ENCODE measurements at regions not wholly inside any gene's neighbourhood (a gene's known extent, or its start where the extent isn't known, plus 50 kb on each side); places are given as distances from the start of the nearest gene placed in this dataset.

- TF ChIP-seq, protein P1, sequence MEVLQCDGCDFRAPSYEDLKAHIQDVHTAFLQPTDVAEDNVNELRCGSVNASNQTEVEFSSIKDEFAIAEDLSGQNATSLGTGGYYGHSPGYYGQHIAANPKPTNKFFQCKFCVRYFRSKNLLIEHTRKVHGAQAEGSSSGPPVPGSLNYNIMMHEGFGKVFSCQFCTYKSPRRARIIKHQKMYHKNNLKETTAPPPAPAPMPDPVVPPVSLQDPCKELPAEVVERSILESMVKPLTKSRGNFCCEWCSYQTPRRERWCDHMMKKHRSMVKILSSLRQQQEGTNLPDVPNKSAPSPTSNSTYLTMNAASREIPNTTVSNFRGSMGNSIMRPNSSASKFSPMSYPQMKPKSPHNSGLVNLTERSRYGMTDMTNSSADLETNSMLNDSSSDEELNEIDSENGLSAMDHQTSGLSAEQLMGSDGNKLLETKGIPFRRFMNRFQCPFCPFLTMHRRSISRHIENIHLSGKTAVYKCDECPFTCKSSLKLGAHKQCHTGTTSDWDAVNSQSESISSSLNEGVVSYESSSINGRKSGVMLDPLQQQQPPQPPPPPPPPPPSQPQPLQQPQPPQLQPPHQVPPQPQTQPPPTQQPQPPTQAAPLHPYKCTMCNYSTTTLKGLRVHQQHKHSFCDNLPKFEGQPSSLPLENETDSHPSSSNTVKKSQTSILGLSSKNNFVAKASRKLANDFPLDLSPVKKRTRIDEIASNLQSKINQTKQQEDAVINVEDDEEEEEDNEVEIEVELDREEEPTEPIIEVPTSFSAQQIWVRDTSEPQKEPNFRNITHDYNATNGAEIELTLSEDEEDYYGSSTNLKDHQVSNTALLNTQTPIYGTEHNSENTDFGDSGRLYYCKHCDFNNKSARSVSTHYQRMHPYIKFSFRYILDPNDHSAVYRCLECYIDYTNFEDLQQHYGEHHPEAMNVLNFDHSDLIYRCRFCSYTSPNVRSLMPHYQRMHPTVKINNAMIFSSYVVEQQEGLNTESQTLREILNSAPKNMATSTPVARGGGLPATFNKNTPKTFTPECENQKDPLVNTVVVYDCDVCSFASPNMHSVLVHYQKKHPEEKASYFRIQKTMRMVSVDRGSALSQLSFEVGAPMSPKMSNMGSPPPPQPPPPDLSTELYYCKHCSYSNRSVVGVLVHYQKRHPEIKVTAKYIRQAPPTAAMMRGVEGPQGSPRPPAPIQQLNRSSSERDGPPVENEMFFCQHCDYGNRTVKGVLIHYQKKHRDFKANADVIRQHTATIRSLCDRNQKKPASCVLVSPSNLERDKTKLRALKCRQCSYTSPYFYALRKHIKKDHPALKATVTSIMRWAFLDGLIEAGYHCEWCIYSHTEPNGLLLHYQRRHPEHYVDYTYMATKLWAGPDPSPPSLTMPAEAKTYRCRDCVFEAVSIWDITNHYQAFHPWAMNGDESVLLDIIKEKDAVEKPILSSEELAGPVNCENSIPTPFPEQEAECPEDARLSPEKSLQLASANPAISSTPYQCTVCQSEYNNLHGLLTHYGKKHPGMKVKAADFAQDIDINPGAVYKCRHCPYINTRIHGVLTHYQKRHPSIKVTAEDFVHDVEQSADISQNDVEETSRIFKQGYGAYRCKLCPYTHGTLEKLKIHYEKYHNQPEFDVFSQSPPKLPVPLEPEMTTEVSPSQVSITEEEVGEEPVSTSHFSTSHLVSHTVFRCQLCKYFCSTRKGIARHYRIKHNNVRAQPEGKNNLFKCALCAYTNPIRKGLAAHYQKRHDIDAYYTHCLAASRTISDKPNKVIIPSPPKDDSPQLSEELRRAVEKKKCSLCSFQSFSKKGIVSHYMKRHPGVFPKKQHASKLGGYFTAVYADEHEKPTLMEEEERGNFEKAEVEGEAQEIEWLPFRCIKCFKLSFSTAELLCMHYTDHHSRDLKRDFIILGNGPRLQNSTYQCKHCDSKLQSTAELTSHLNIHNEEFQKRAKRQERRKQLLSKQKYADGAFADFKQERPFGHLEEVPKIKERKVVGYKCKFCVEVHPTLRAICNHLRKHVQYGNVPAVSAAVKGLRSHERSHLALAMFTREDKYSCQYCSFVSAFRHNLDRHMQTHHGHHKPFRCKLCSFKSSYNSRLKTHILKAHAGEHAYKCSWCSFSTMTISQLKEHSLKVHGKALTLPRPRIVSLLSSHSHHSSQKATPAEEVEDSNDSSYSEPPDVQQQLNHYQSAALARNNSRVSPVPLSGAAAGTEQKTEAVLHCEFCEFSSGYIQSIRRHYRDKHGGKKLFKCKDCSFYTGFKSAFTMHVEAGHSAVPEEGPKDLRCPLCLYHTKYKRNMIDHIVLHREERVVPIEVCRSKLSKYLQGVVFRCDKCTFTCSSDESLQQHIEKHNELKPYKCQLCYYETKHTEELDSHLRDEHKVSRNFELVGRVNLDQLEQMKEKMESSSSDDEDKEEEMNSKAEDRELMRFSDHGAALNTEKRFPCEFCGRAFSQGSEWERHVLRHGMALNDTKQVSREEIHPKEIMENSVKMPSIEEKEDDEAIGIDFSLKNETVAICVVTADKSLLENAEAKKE (CRISPR knock-in tag; IDR thresholded peaks at IDR 0.05): no peak
- no peak for TF ChIP-seq ZNF331 (CRISPR knock-in tag; IDR thresholded peaks at IDR 0.05; ENCODE audit: low read depth)
- no peak for TF ChIP-seq STAT1 (IDR thresholded peaks at IDR 0.05; ENCODE audit: unreplicated experiment)
Measured at GRCh38 chr2:133705287-133705686, 137.0 kb upstream of the NCKAP5 start (continued).

- no peak overlapping the region for H3K27ac Mint-ChIP-seq
- no peak for ATAC-seq
- peaks cover 17% of the 10 kb centered on the region; the same call in 1 of the 2 replicates for H3K9me2 ChIP-seq (ENCODE audit: insufficient read depth)
- H3K4me1 Mint-ChIP-seq: peaks cover 13% of the 10 kb centered on the region
- no peak for DNase-seq (ENCODE audit: low spot score)
- H3K4me3 ChIP-seq: no peak overlapping the region
- no peaks in the 10 kb centered on the region for H3K27me3 ChIP-seq (ENCODE audit: insufficient read depth)
- peaks cover 4% of the 10 kb centered on the region; the same call in 2 of the 3 replicates for H3K36me3 Mint-ChIP-seq (ENCODE audit: low read depth)
- no peak overlapping the region for H3K4me2 ChIP-seq
- no peak overlapping the region for H3K4me3 Mint-ChIP-seq
- H3K27me3 Mint-ChIP-seq (ENCODE audit: insufficient read depth, low read depth, poor library complexity): peaks cover 4% of the 10 kb centered on the region
- peaks cover 5% of the 10 kb centered on the region for H3K9me3 Mint-ChIP-seq
- H3K36me3 ChIP-seq (ENCODE audit: insufficient read depth): no peaks in the 10 kb centered on the region; the same call in 1 of the 2 replicates
- H3F3A ChIP-seq (replicated peaks; ENCODE audit: low read depth): no peaks in the 10 kb centered on the region
- H3K79me2 ChIP-seq (replicated peaks; ENCODE audit: insufficient read depth): no peaks in the 10 kb centered on the region
- H3K4me1 ChIP-seq (ENCODE audit: insufficient read depth): no peaks in the 10 kb centered on the region
- no peak overlapping the region for H2AFZ ChIP-seq
- H3K27ac ChIP-seq (ENCODE audit: low read depth): no peak overlapping the region
- no peaks in the 10 kb centered on the region for H4K20me1 ChIP-seq (replicated peaks; ENCODE audit: insufficient read depth)
- no peak for TF ChIP-seq STAT1 (IDR thresholded peaks at IDR 0.05; ENCODE audit: unreplicated experiment)
- TF ChIP-seq ZNF114 (CRISPR knock-in tag; IDR thresholded peaks at IDR 0.05): no peak
- TF ChIP-seq ETS1 (IDR thresholded peaks at IDR 0.05): no peak
- no peak for TF ChIP-seq ZNF331 (CRISPR knock-in tag; IDR thresholded peaks at IDR 0.05; ENCODE audit: low read depth)
- no peak for TF ChIP-seq NANOG (IDR thresholded peaks at IDR 0.05; ENCODE audit: borderline replicate concordance)
- TF ChIP-seq, protein P1 (CRISPR knock-in tag; IDR thresholded peaks at IDR 0.05): no peak
Measured at GRCh38 chr2:133710613-133711012, 142.3 kb upstream of the NCKAP5 start.

Data from GM23338 (cell line).